ENCODE measurements at regions not wholly inside any gene's neighbourhood (a gene's known extent, or its start where the extent isn't known, plus 50 kb on each side); places are given as distances from the start of the nearest gene placed in this dataset.

- no peak overlapping the region for H3K4me3 ChIP-seq
- H3K4me1 ChIP-seq (ENCODE audit: control insufficient read depth in 1 of 2, low read depth in 2 of 2), result no peaks in the 10 kb centered on the region
- H3K9me3 ChIP-seq, result no peaks in the 10 kb centered on the region
- no peak for DNase-seq (ENCODE audit: low spot score)
- no peaks in the 10 kb centered on the region for H3K36me3 ChIP-seq
- no peak for ATAC-seq (ENCODE audit: insufficient number of reproducible peaks, low FRiP score, low read depth)
- H3K27me3 ChIP-seq (replicated peaks; ENCODE audit: insufficient read depth), result no peaks in the 10 kb centered on the region
- no peak for TF ChIP-seq CTCF (IDR thresholded peaks at IDR 0.05)
- no peak overlapping the region for H3K27ac ChIP-seq
These were observed 461.7 kb upstream of the SOX11 start for GRCh38 chr2:5230444-5230843.

GRCh38 chr2:5230855-5231254, 461.3 kb upstream of the SOX11 start:
- DNase-seq (ENCODE audit: low spot score) (no peak), ATAC-seq (ENCODE audit: insufficient number of reproducible peaks, low FRiP score, low read depth) (no peak)
- Histone ChIP-seq H3K27me3 (replicated peaks; ENCODE audit: insufficient read depth) (no peaks in the 10 kb centered on the region), H3K4me1 (ENCODE audit: control insufficient read depth in 1 of 2, low read depth in 2 of 2) (no peaks in the 10 kb centered on the region), H3K9me3 (no peaks in the 10 kb centered on the region), H3K4me3 (no peak overlapping the region), H3K36me3 (no peaks in the 10 kb centered on the region), H3K27ac (no peak overlapping the region)
- no peak for TF ChIP-seq CTCF (IDR thresholded peaks at IDR 0.05)

GRCh38 chr2:5231287-5231686, 460.9 kb upstream of the SOX11 start:
- H3K4me3 ChIP-seq, result no peak overlapping the region
- H3K27me3 ChIP-seq (replicated peaks; ENCODE audit: insufficient read depth), result no peaks in the 10 kb centered on the region
- no peak for TF ChIP-seq CTCF (IDR thresholded peaks at IDR 0.05)
- no peak for ATAC-seq (ENCODE audit: insufficient number of reproducible peaks, low FRiP score, low read depth)
- H3K9me3 ChIP-seq, result no peaks in the 10 kb centered on the region
- DNase-seq (ENCODE audit: low spot score), result no peak
- no peaks in the 10 kb centered on the region for H3K4me1 ChIP-seq (ENCODE audit: control insufficient read depth in 1 of 2, low read depth in 2 of 2)
- no peaks in the 10 kb centered on the region for H3K36me3 ChIP-seq
- no peak overlapping the region for H3K27ac ChIP-seq

GRCh38 chr2:5234563-5234962, 457.6 kb upstream of the SOX11 start:
- Histone ChIP-seq H3K4me3 (no peak overlapping the region), H3K36me3 (no peaks in the 10 kb centered on the region), H3K27ac (no peak overlapping the region), H3K27me3 (replicated peaks; ENCODE audit: insufficient read depth) (no peaks in the 10 kb centered on the region), H3K4me1 (ENCODE audit: control insufficient read depth in 1 of 2, low read depth in 2 of 2) (no peaks in the 10 kb centered on the region), H3K9me3 (no peaks in the 10 kb centered on the region)
- no peak for DNase-seq (ENCODE audit: low spot score)
- TF ChIP-seq CTCF (IDR thresholded peaks at IDR 0.05), result no peak
- no peak for ATAC-seq (ENCODE audit: insufficient number of reproducible peaks, low FRiP score, low read depth)

- Histone ChIP-seq H3K9me3 (no peaks in the 10 kb centered on the region), H3K4me1 (ENCODE audit: control insufficient read depth in 1 of 2, low read depth in 2 of 2) (no peaks in the 10 kb centered on the region), H3K4me3 (no peak overlapping the region), H3K36me3 (no peaks in the 10 kb centered on the region), H3K27ac (no peak overlapping the region), H3K27me3 (replicated peaks; ENCODE audit: insufficient read depth) (no peaks in the 10 kb centered on the region)
- TF ChIP-seq CTCF (IDR thresholded peaks at IDR 0.05), result no peak
- ATAC-seq (ENCODE audit: insufficient number of reproducible peaks, low FRiP score, low read depth) (no peak), DNase-seq (ENCODE audit: low spot score) (no peak)
These were observed 456.5 kb upstream of the SOX11 start for GRCh38 chr2:5235701-5236100.

Data from thoracic aorta (tissue), 2 donors.